T-helper 2 cell (primary cell): ENCODE measurements at regions not wholly inside any gene's neighbourhood (a gene's known extent, or its start where the extent isn't known, plus 50 kb on each side); places are given as distances from the start of the nearest gene placed in this dataset.
"Not testable (repeated sequence)": the region's sequence is repeated elsewhere in the genome, so short reads cannot be mapped to it uniquely, and the experiment has no call there.

Experiments
- DNase-seq, 5 experiments: peaks; one replicate each; pipeline versions ENCODE4 v3.0.0 to v3.0.0-alpha.2; 2012 to 2022

- no peak for DNase-seq
Measured at GRCh38 chr2:236834284-236834683, 251.4 kb upstream of the COPS8 start.

GRCh38 chr2:236835307-236836024, 250.2 kb upstream of the COPS8 start:
- no peak for DNase-seq

- DNase-seq: not testable (repeated sequence)
Measured at GRCh38 chr2:236836028-236836427, 249.7 kb upstream of the COPS8 start.

GRCh38 chr2:236840215-236840614, 245.5 kb upstream of the COPS8 start:
- DNase-seq: no peak

- no peak for DNase-seq
Measured at GRCh38 chr2:236840857-236841256, 244.8 kb upstream of the COPS8 start.

GRCh38 chr2:236841389-236841788, 244.3 kb upstream of the COPS8 start:
- no peak for DNase-seq

- no peak for DNase-seq
Measured at GRCh38 chr2:236843161-236843968, 242.3 kb upstream of the COPS8 start.

- no peak for DNase-seq
Measured at GRCh38 chr2:236844711-236845110, 241.0 kb upstream of the COPS8 start.

GRCh38 chr2:236847023-236847422, 238.7 kb upstream of the COPS8 start:
- DNase-seq: no peak

GRCh38 chr2:236847538-236848263, 238.0 kb upstream of the COPS8 start:
- no peak for DNase-seq

- no peak for DNase-seq
Measured at GRCh38 chr2:236848501-236848900, 237.2 kb upstream of the COPS8 start.

- no peak for DNase-seq
Measured at GRCh38 chr2:236849508-236849907, 236.2 kb upstream of the COPS8 start.

GRCh38 chr2:236849940-236850339, 235.7 kb upstream of the COPS8 start:
- DNase-seq: no peak

GRCh38 chr2:236851187-236851586, 234.5 kb upstream of the COPS8 start:
- no peak for DNase-seq

GRCh38 chr2:236852100-236852976, 233.4 kb upstream of the COPS8 start:
- no peak for DNase-seq

- no peak for DNase-seq
Measured at GRCh38 chr2:236852977-236853374, 232.7 kb upstream of the COPS8 start.

GRCh38 chr2:236853585-236854051, 232.1 kb upstream of the COPS8 start:
- no peak for DNase-seq

GRCh38 chr2:236855176-236855865, 230.4 kb upstream of the COPS8 start:
- no peak for DNase-seq

- DNase-seq: no peak
Measured at GRCh38 chr2:236855866-236856847, 229.5 kb upstream of the COPS8 start.

GRCh38 chr2:236856848-236857235, 228.8 kb upstream of the COPS8 start:
- no peak for DNase-seq
